Neural crest cell (in vitro differentiated cells): ENCODE measurements at regions not wholly inside any gene's neighbourhood (a gene's known extent, or its start where the extent isn't known, plus 50 kb on each side); places are given as distances from the start of the nearest gene placed in this dataset.

Experiments
- DNase-seq: peaks from one replicate; pipeline ENCODE4 v3.0.0; 2021; ENCODE audit warnings: low read depth, mixed read lengths, low spot score
- H3K27ac Mint-ChIP-seq: one replicate; pipeline ENCODE4 v1.8.0; 2021; ENCODE audit warnings: mild to moderate bottlenecking, mixed read lengths; ENCODE audit not compliant: unreplicated experiment
- H3K27me3 Mint-ChIP-seq: 2 replicates; pipeline ENCODE4 v1.8.0; 2021; ENCODE audit warnings: low read depth, mild to moderate bottlenecking, mixed read lengths
- H3K36me3 Mint-ChIP-seq: 2 replicates; pipeline ENCODE4 v1.8.0; 2021; ENCODE audit warnings: low read depth, mild to moderate bottlenecking, mixed read lengths
- H3K4me1 Mint-ChIP-seq: 2 replicates; pipeline ENCODE4 v1.8.0; 2021; ENCODE audit warnings: mixed read lengths
- H3K4me3 Mint-ChIP-seq: one replicate; pipeline ENCODE4 v1.8.0; 2021; ENCODE audit warnings: mild to moderate bottlenecking, mixed read lengths
- H3K9me3 Mint-ChIP-seq: 2 replicates; pipeline ENCODE4 v1.8.0; 2021; ENCODE audit warnings: mixed read lengths
- CTCF ChIP-seq: fragments of 200-600 bp; sonication (generic); conservative IDR thresholded peaks from 2 replicates; pipeline ENCODE4 v1.5.0; 2021; ENCODE audit warnings: antibody characterized with exemption, mild to moderate bottlenecking

DNA sequence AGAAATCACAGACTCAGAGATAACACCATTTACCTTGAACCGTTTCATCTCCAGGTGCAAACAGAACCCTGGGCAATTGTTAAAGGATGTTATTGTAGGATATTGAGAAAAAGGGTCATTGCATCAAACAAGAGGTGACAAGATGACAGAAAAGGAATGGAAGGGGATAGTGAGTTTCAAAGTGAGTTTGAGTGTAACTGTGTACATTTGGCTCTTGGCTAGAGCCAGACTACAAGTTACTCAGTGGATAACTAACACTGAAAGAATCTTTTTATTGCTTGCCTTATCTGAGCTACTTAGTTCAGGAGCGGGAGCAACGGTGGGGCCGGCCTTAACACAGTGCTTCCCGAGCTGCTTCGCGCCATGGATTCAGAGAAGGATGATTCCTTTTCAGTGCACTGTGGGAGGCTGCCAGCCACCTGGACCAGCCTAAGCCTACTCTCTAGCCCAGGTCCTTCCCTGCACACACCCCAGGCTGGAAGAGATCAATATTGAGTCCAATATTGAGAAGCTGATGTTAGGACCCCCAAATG, 193.4 kb downstream of the ATPSCKMT start:
- no peak overlapping the region for H3K4me3 Mint-ChIP-seq
- H3K9me3 Mint-ChIP-seq: peaks cover 7% of the 10 kb centered on the region
- H3K36me3 Mint-ChIP-seq: peaks cover 8% of the 10 kb centered on the region
- no peak overlapping the region for H3K27ac Mint-ChIP-seq
- peaks cover 3% of the 10 kb centered on the region for H3K27me3 Mint-ChIP-seq
- TF ChIP-seq CTCF: no peak
- H3K4me1 Mint-ChIP-seq: no peaks in the 10 kb centered on the region
- DNase-seq: no peak

- no peaks in the 10 kb centered on the region for H3K4me1 Mint-ChIP-seq
- peaks cover 13% of the 10 kb centered on the region for H3K9me3 Mint-ChIP-seq
- DNase-seq: no peak
- no peak for TF ChIP-seq CTCF
- no peaks in the 10 kb centered on the region for H3K27me3 Mint-ChIP-seq
- no peak overlapping the region for H3K4me3 Mint-ChIP-seq
- H3K36me3 Mint-ChIP-seq: peaks cover 8% of the 10 kb centered on the region
- H3K27ac Mint-ChIP-seq: no peak overlapping the region
Measured at GRCh38 chr5:10049858-10050455, 199.7 kb downstream of the ATPSCKMT start.

GRCh38 chr5:10046676-10047075, 203.0 kb downstream of the ATPSCKMT start:
- DNase-seq: no peak
- no peak overlapping the region for H3K27ac Mint-ChIP-seq
- TF ChIP-seq CTCF: no peak
- H3K36me3 Mint-ChIP-seq: no peaks in the 10 kb centered on the region
- H3K4me1 Mint-ChIP-seq: no peaks in the 10 kb centered on the region
- H3K9me3 Mint-ChIP-seq: peaks cover 10% of the 10 kb centered on the region
- no peaks in the 10 kb centered on the region for H3K27me3 Mint-ChIP-seq
- H3K4me3 Mint-ChIP-seq: no peak overlapping the region

DNA sequence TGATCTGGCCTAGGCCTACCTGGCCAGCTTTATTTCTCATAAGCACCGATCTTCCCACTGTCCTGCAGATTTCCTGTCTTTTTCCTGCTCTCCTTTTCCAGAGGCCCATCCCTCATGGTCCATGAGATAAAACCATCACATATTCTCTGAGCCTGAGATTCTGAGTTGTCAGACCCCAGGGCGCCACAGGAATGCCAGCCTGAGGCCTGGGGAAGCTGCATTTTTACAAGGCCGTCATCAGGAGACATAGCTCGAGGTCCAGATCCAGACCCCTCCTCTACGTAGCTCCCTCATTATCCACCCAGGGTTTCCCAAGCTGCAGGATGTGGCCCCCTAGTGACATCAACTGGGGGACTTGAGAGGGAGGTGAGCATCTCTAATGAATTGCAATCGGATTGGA, 204.3 kb downstream of the ATPSCKMT start:
- Mint-ChIP-seq H3K4me3 (no peak overlapping the region), H3K27me3 (no peaks in the 10 kb centered on the region), H3K36me3 (no peaks in the 10 kb centered on the region), H3K4me1 (no peaks in the 10 kb centered on the region), H3K9me3 (peaks cover 4% of the 10 kb centered on the region), H3K27ac (no peak overlapping the region)
- no peak for TF ChIP-seq CTCF
- no peak for DNase-seq

DNA sequence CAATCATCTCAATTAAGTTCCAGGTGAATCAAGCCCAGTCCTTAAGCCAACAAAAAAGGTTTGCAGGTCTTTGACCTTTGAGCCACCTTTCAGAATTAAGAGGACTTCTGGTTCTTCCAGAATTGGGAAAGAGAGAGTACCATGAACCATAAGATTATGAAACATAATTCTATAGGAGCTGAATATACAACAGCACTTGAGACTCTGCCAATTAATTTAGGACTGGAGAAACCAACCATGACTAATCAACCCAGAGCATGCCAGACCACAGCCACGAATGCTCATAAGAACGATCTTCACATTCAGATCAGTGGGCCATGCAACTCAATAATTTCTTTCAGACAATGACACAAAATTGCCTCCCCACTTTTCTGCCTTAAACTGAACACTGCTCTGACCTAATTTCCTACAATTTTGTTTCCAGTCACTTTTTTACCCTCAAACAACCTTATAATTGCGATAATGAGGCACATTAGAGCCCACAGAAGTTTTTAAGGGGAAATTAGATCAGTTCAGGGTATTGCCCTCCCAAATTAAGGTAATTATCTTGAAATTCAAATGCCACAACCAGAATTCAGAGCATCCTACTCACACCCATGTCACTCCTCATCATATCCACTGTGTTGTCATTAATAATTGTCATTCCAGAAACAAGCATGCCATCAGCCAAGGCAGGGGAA, 213.4 kb downstream of the ATPSCKMT start:
- H3K4me1 Mint-ChIP-seq: no peaks in the 10 kb centered on the region
- no peak overlapping the region for H3K4me3 Mint-ChIP-seq
- H3K27me3 Mint-ChIP-seq: no peaks in the 10 kb centered on the region
- H3K27ac Mint-ChIP-seq: no peak overlapping the region
- H3K36me3 Mint-ChIP-seq: no peaks in the 10 kb centered on the region
- DNase-seq: no peak
- no peak for TF ChIP-seq CTCF
- peaks cover 8% of the 10 kb centered on the region for H3K9me3 Mint-ChIP-seq
